Hepatocyte (in vitro differentiated cells): ENCODE measurements at regions not wholly inside any gene's neighbourhood (a gene's known extent, or its start where the extent isn't known, plus 50 kb on each side); places are given as distances from the start of the nearest gene placed in this dataset.

ENCODE experiments used
- DNase-seq: peaks from one replicate; pipeline ENCODE4 v3.0.0-alpha.2; 2016; ENCODE audit warnings: low spot score
- H2AFZ ChIP-seq: fragments of 200-600 bp; sonication (generic); 2 replicates; pipeline ENCODE4 v1.6.0; 2016; ENCODE audit warnings: antibody characterized with exemption, mild to moderate bottlenecking
- H3K27ac ChIP-seq: fragments of 200-600 bp; sonication (generic); 2 replicates; pipeline ENCODE4 v1.5.1; 2016; ENCODE audit warnings: mild to moderate bottlenecking
- H3K27me3 ChIP-seq: fragments of 200-600 bp; sonication (generic); 2 replicates; pipeline ENCODE4 v1.6.1; 2016
- H3K36me3 ChIP-seq: fragments of 200-600 bp; sonication (generic); replicated peaks from 2 replicates; pipeline ENCODE4 v1.5.1; 2016; ENCODE audit warnings: low read depth; ENCODE audit not compliant: insufficient read depth
- H3K4me1 ChIP-seq: fragments of 200-600 bp; sonication (generic); 2 replicates; pipeline ENCODE4 v1.5.1; 2016; ENCODE audit warnings: mild to moderate bottlenecking, moderate library complexity; ENCODE audit not compliant: insufficient read depth
- H3K4me2 ChIP-seq: fragments of 200-600 bp; sonication (generic); 2 replicates; pipeline ENCODE4 v1.6.0; 2016
- H3K4me3 ChIP-seq: fragments of 200-600 bp; sonication (generic); 2 replicates; pipeline ENCODE4 v1.5.1; 2016; ENCODE audit warnings: mild to moderate bottlenecking
- H3K79me2 ChIP-seq: fragments of 200-600 bp; sonication (generic); 2 replicates; pipeline ENCODE4 v1.6.0; 2017; ENCODE audit warnings: mild to moderate bottlenecking
- H3K9me2 ChIP-seq: fragments of 200-600 bp; sonication (generic); replicated peaks from 2 replicates; pipeline ENCODE4 v1.6.0; 2017; ENCODE audit warnings: mild to moderate bottlenecking; ENCODE audit not compliant: insufficient read depth
- H3K9me3 ChIP-seq: fragments of 200-600 bp; sonication (generic); 2 replicates; pipeline ENCODE4 v1.5.1; 2016; ENCODE audit warnings: low read depth, mild to moderate bottlenecking
- H4K20me1 ChIP-seq: fragments of 200-600 bp; sonication (generic); 2 replicates; pipeline ENCODE4 v1.6.0; 2016; ENCODE audit warnings: mild to moderate bottlenecking; ENCODE audit not compliant: insufficient read depth, poor library complexity, severe bottlenecking
- CTCF ChIP-seq: fragments of 200-600 bp; sonication (generic); IDR thresholded peaks from 2 replicates; pipeline ENCODE4 v1.5.1; 2016; ENCODE audit warnings: antibody characterized with exemption, mild to moderate bottlenecking; ENCODE audit not compliant: poor library complexity
- EZH2 ChIP-seq: fragments of 200-600 bp; sonication (generic); IDR thresholded peaks from 2 replicates; pipeline ENCODE4 v1.6.1; 2016; ENCODE audit warnings: antibody characterized with exemption, mild to moderate bottlenecking, borderline replicate concordance
- EZH2phosphoT487 ChIP-seq: fragments of 200-600 bp; sonication (generic); IDR thresholded peaks from one replicate; pipeline ENCODE4 v1.6.1; 2018; ENCODE audit warnings: antibody characterized with exemption, mild to moderate bottlenecking, low read depth, moderate library complexity; ENCODE audit not compliant: unreplicated experiment, severe bottlenecking
- WGBS: methylation state at CpG from one replicate; pipeline ENCODE4 v1.1.6; 2016; ENCODE audit warnings: low lambda C conversion rate; ENCODE audit errors: missing lambda C conversion rate; 5-methylcytosine and 5-hydroxymethylcytosine counted together

- H3K27ac ChIP-seq = no peak overlapping the region
- no peaks in the 10 kb centered on the region for H3K9me2 ChIP-seq
- no peaks in the 10 kb centered on the region for H3K79me2 ChIP-seq
- no peak for TF ChIP-seq EZH2phosphoT487
- TF ChIP-seq CTCF = no peak
- no peak for TF ChIP-seq EZH2
- no peak overlapping the region for H3K4me3 ChIP-seq
- WGBS = 74% methylated on average over 1 of the region's 1 CpG
- no peak for DNase-seq
- no peak overlapping the region for H2AFZ ChIP-seq
- no peaks in the 10 kb centered on the region for H3K36me3 ChIP-seq
- no peak overlapping the region for H3K4me2 ChIP-seq
- H4K20me1 ChIP-seq = no peaks in the 10 kb centered on the region
- H3K27me3 ChIP-seq = no peaks in the 10 kb centered on the region
- peaks cover 7% of the 10 kb centered on the region for H3K4me1 ChIP-seq
- no peaks in the 10 kb centered on the region for H3K9me3 ChIP-seq
Observed at GRCh38 chr1:96632045-96632664, 89.4 kb upstream of the PTBP2 start.

- no peak for DNase-seq
- Histone ChIP-seq H4K20me1 (no peaks in the 10 kb centered on the region), H3K4me1 (peaks cover 7% of the 10 kb centered on the region), H3K27ac (peak overlapping the region; percentile 24), H3K79me2 (no peaks in the 10 kb centered on the region), H2AFZ (no peak overlapping the region), H3K27me3 (no peaks in the 10 kb centered on the region), H3K9me2 (no peaks in the 10 kb centered on the region), H3K4me3 (no peak overlapping the region), H3K9me3 (no peaks in the 10 kb centered on the region), H3K36me3 (no peaks in the 10 kb centered on the region), H3K4me2 (no peak overlapping the region)
- TF ChIP-seq EZH2 (no peak), EZH2phosphoT487 (no peak), CTCF (no peak)
- 92% methylated on average over 3 of the region's 3 CpGs for WGBS
Observed at GRCh38 chr1:96633695-96634094, 87.9 kb upstream of the PTBP2 start.

- Histone ChIP-seq H4K20me1 (no peaks in the 10 kb centered on the region), H3K4me1 (peaks cover 7% of the 10 kb centered on the region), H3K4me3 (no peak overlapping the region), H3K36me3 (no peaks in the 10 kb centered on the region), H3K27ac (no peak overlapping the region), H3K4me2 (no peak overlapping the region), H3K9me2 (no peaks in the 10 kb centered on the region), H3K9me3 (no peaks in the 10 kb centered on the region), H3K79me2 (no peaks in the 10 kb centered on the region), H3K27me3 (no peaks in the 10 kb centered on the region), H2AFZ (no peak overlapping the region)
- WGBS = 81% methylated on average over 2 of the region's 2 CpGs
- no peak for DNase-seq
- TF ChIP-seq EZH2phosphoT487 (no peak), CTCF (no peak), EZH2 (no peak)
Observed at GRCh38 chr1:96634883-96635282, 86.7 kb upstream of the PTBP2 start.

GRCh38 chr1:96641282-96641681, 80.3 kb upstream of the PTBP2 start:
- no peak for DNase-seq
- H3K4me3 ChIP-seq = no peak overlapping the region
- H3K9me3 ChIP-seq = no peaks in the 10 kb centered on the region
- no peak overlapping the region for H3K27ac ChIP-seq
- no peaks in the 10 kb centered on the region for H3K27me3 ChIP-seq
- 89% methylated on average over 3 of the region's 3 CpGs for WGBS
- TF ChIP-seq EZH2 (no peak), EZH2phosphoT487 (no peak), CTCF (no peak)
- no peaks in the 10 kb centered on the region for H3K36me3 ChIP-seq
- no peaks in the 10 kb centered on the region for H3K79me2 ChIP-seq
- H3K9me2 ChIP-seq = no peaks in the 10 kb centered on the region
- H3K4me1 ChIP-seq = no peaks in the 10 kb centered on the region
- H4K20me1 ChIP-seq = no peaks in the 10 kb centered on the region
- H2AFZ ChIP-seq = no peak overlapping the region
- H3K4me2 ChIP-seq = no peak overlapping the region
